GM23338 (cell line): ENCODE measurements at regions not wholly inside any gene's neighbourhood (a gene's known extent, or its start where the extent isn't known, plus 50 kb on each side); places are given as distances from the start of the nearest gene placed in this dataset.
"Not testable (repeated sequence)": the region's sequence is repeated elsewhere in the genome, so short reads cannot be mapped to it uniquely, and the experiment has no call there.

Experiments
- ATAC-seq: fragments of 200-7000 bp; cut with Tn5 transposase; 3 replicates; pipeline ENCODE4 v1.9.1; 2020
- DNase-seq: peaks from one replicate; pipeline ENCODE4 v3.0.0-alpha.2; 2015; ENCODE audit warnings: low spot score
- H2AFZ ChIP-seq: fragments of 200-600 bp; sonication (generic); 2 replicates; pipeline ENCODE4 v1.8.0; 2016; ENCODE audit warnings: antibody characterized with exemption, mild to moderate bottlenecking, moderate library complexity
- H3F3A ChIP-seq: fragments of 200-600 bp; sonication (generic); replicated peaks from 2 replicates; pipeline ENCODE4 v1.8.0; 2017; ENCODE audit warnings: antibody characterized with exemption, mixed run types, low read depth
- H3K27ac ChIP-seq: fragments of 200-600 bp; sonication (generic); 2 replicates; pipeline ENCODE4 v1.6.1; 2016; ENCODE audit warnings: low read depth
- H3K27me3 ChIP-seq: fragments of 200-600 bp; sonication (generic); 2 replicates; pipeline ENCODE4 v1.8.0; 2016; ENCODE audit warnings: mild to moderate bottlenecking, mixed run types, moderate library complexity; ENCODE audit not compliant: insufficient read depth
- H3K36me3 ChIP-seq: fragments of 200-600 bp; sonication (generic); 2 replicates; pipeline ENCODE4 v1.8.0; 2016; ENCODE audit warnings: mild to moderate bottlenecking; ENCODE audit not compliant: insufficient read depth
- H3K4me1 ChIP-seq: fragments of 200-600 bp; sonication (generic); 2 replicates; pipeline ENCODE4 v1.8.0; 2016; ENCODE audit warnings: mild to moderate bottlenecking, moderate library complexity; ENCODE audit not compliant: insufficient read depth
- H3K4me2 ChIP-seq: fragments of 200-600 bp; sonication (generic); 2 replicates; pipeline ENCODE4 v1.7.1; 2017; ENCODE audit warnings: mixed run types
- H3K4me3 ChIP-seq: fragments of 200-600 bp; sonication (generic); 2 replicates; pipeline ENCODE4 v1.6.1; 2016; ENCODE audit warnings: mixed run types
- H3K79me2 ChIP-seq: fragments of 200-600 bp; sonication (generic); replicated peaks from 2 replicates; pipeline ENCODE4 v1.8.0; 2017; ENCODE audit warnings: mild to moderate bottlenecking; ENCODE audit not compliant: insufficient read depth
- H3K9me2 ChIP-seq: fragments of 200-600 bp; sonication (generic); 2 replicates; pipeline ENCODE4 v1.8.0; 2017; ENCODE audit not compliant: insufficient read depth
- H4K20me1 ChIP-seq: fragments of 200-600 bp; sonication (generic); replicated peaks from 2 replicates; pipeline ENCODE4 v1.8.0; 2017; ENCODE audit warnings: mild to moderate bottlenecking; ENCODE audit not compliant: insufficient read depth
- H3K27ac Mint-ChIP-seq: 2 replicates; pipeline ENCODE4 v1.8.0; 2020; ENCODE audit warnings: inconsistent platforms, mild to moderate bottlenecking, moderate library complexity, mixed read lengths
- H3K27me3 Mint-ChIP-seq: 3 replicates; pipeline ENCODE4 v1.8.0; 2022; ENCODE audit warnings: low read depth, mild to moderate bottlenecking, moderate library complexity, mixed read lengths, inconsistent platforms; ENCODE audit not compliant: insufficient read depth, poor library complexity
- H3K36me3 Mint-ChIP-seq: 3 replicates; pipeline ENCODE4 v1.8.0; 2021; ENCODE audit warnings: low read depth, mild to moderate bottlenecking, inconsistent platforms, moderate library complexity, mixed read lengths
- H3K4me1 Mint-ChIP-seq: 3 replicates; pipeline ENCODE4 v1.8.0; 2020; ENCODE audit warnings: mild to moderate bottlenecking, inconsistent platforms, mixed read lengths
- H3K4me3 Mint-ChIP-seq: 3 replicates; pipeline ENCODE4 v1.8.0; 2021; ENCODE audit warnings: moderate library complexity, mild to moderate bottlenecking, inconsistent platforms, mixed read lengths
- H3K9me3 Mint-ChIP-seq: 3 replicates; pipeline ENCODE4 v1.8.0; 2020; ENCODE audit warnings: moderate library complexity, mild to moderate bottlenecking, inconsistent platforms, mixed read lengths
- ETS1 ChIP-seq: IDR thresholded peaks from 2 replicates; pipeline ENCODE4 v1.6.1; 2016; ENCODE audit warnings: antibody characterized with exemption
- JUNB ChIP-seq: IDR thresholded peaks from one replicate; pipeline ENCODE4 v1.6.1; 2016; ENCODE audit warnings: antibody characterized with exemption; ENCODE audit not compliant: unreplicated experiment
- NANOG ChIP-seq: IDR thresholded peaks from 2 replicates; pipeline ENCODE4 v1.6.1; 2016; ENCODE audit warnings: antibody characterized with exemption, borderline replicate concordance
- STAT1 ChIP-seq: IDR thresholded peaks from one replicate; pipeline ENCODE4 v1.6.1; 2016; ENCODE audit warnings: antibody characterized with exemption; ENCODE audit not compliant: unreplicated experiment
- ZNF114 ChIP-seq: fragments of 250-450 bp; sonication (Bioruptor Pico); IDR thresholded peaks from 2 replicates; pipeline ENCODE4 v1.5.0; 2020; ENCODE audit warnings: mild to moderate bottlenecking, moderate library complexity
- ZNF462 ChIP-seq: fragments of 250-450 bp; sonication (Bioruptor Pico); IDR thresholded peaks from 2 replicates; pipeline ENCODE4 v1.5.0; 2020; ENCODE audit warnings: mild to moderate bottlenecking, moderate library complexity

- no peak for TF ChIP-seq ETS1
- TF ChIP-seq JUNB: no peak
These were observed 282.2 kb downstream of the MAP2K6 start (continued) for GRCh38 chr17:69696650-69697049.

- peaks cover 53% of the 10 kb centered on the region for H3K9me3 Mint-ChIP-seq
- H3K79me2 ChIP-seq, H3K36me3 ChIP-seq, H3K4me1 ChIP-seq, H3K4me3 Mint-ChIP-seq, H4K20me1 ChIP-seq, H3K4me2 ChIP-seq, H3K9me2 ChIP-seq, H2AFZ ChIP-seq, H3F3A ChIP-seq, H3K27ac ChIP-seq, H3K27me3 ChIP-seq, H3K27me3 Mint-ChIP-seq, H3K4me3 ChIP-seq, ATAC-seq, DNase-seq, H3K27ac Mint-ChIP-seq, H3K4me1 Mint-ChIP-seq: not testable (repeated sequence)
- peaks cover 22% of the 10 kb centered on the region; the same call in 2 of the 3 replicates for H3K36me3 Mint-ChIP-seq
These were observed 283.9 kb downstream of the MAP2K6 start for GRCh38 chr17:69698352-69698751.

- Histone ChIP-seq H3F3A (no peaks in the 10 kb centered on the region), H3K4me2 (no peak overlapping the region), H3K4me1 (no peaks in the 10 kb centered on the region), H3K36me3 (peaks cover 6% of the 10 kb centered on the region; the same call in 1 of the 2 replicates), H4K20me1 (no peaks in the 10 kb centered on the region), H3K27ac (no peak overlapping the region), H3K79me2 (no peaks in the 10 kb centered on the region), H2AFZ (no peak overlapping the region), H3K27me3 (no peaks in the 10 kb centered on the region), H3K9me2 (no peaks in the 10 kb centered on the region), H3K4me3 (no peak overlapping the region)
- Mint-ChIP-seq H3K9me3 (peaks cover 37% of the 10 kb centered on the region), H3K36me3 (peaks cover 19% of the 10 kb centered on the region; the same call in 2 of the 3 replicates), H3K27ac (no peak overlapping the region), H3K4me1 (no peaks in the 10 kb centered on the region), H3K27me3 (peaks cover 5% of the 10 kb centered on the region), H3K4me3 (no peak overlapping the region)
- DNase-seq (no peak), ATAC-seq (no peak)
- no peak for TF ChIP-seq STAT1
- TF ChIP-seq ZNF462 (CRISPR knock-in tag): no peak
- no peak for TF ChIP-seq NANOG
- no peak for TF ChIP-seq JUNB
- no peak for TF ChIP-seq ZNF114
- no peak for TF ChIP-seq ETS1
These were observed 287.6 kb downstream of the MAP2K6 start for GRCh38 chr17:69702078-69702477.
